ENCODE measurements at regions not wholly inside any gene's neighbourhood (a gene's known extent, or its start where the extent isn't known, plus 50 kb on each side); places are given as distances from the start of the nearest gene placed in this dataset.
"Not testable (repeated sequence)": the region's sequence is repeated elsewhere in the genome, so short reads cannot be mapped to it uniquely, and the experiment has no call there.

DNA sequence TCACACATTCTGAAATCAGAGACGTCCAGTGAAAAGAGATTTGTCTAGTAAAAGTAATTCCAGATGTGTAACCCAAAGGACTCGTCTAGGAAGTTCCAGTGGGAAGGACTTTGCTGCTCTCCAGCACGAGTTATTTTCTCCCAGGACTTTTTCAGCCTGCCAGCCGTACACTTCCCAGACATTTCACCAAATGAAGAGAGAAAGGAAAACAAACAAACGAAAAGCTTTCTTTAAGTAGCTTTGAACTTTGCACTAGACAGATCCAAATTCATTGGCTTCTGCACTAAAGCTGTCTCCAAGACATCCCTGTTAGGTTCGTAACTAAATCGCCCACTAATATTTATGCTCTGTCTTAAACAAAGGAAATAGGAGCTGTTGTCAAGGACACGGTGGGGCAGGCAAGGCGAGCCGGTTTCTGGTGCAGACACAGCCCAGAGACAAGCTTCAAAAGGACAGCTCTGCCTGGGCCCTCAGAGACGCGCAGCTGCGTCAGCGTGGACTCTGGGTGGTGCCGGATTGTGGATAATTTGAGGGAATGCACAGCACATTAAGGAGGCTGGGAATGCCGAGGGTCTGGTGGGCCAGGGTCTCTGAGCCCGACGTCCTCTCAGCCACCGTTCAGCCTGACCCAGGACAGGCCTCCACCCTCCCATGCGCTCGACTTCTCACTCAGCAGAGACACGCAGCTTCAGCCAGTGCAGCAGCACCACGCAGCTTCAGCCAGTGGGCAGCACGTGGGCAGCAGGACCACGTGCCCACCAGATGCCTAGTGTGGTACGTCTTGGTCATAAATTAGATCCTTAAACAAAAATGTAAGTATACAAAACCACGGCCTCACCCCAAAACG lies 64.1 kb upstream of the INSIG1 start:
- Histone ChIP-seq H4K20me1 (no peaks in the 10 kb centered on the region), H3K27me3 (no peaks in the 10 kb centered on the region), H3K4me2 (peak overlapping the region in 7 of 11 experiments; percentile 38 to 68 (median 51); a peak in 13 of 22 replicates), H3K27ac (no peak overlapping the region), H3K36me3 (no peaks in the 10 kb centered on the region), H3K4me1 (peaks cover 10 to 44% (median 33%) of the 10 kb centered on the region in 10 experiments), H3K9me3 (replicated peaks in 1 of 11) (peaks cover 0 to 9% (median 0%) of the 10 kb centered on the region in 11 experiments; a peak in 3 of 22 replicates), H3K9ac (peak overlapping the region in 1 of 11 experiments; percentile 1; a peak in 1 of 22 replicates), H3K4me3 (no peak overlapping the region)
- no peak for TF ChIP-seq Cebpa-rat (IDR thresholded peaks at IDR 0.05)

DNA sequence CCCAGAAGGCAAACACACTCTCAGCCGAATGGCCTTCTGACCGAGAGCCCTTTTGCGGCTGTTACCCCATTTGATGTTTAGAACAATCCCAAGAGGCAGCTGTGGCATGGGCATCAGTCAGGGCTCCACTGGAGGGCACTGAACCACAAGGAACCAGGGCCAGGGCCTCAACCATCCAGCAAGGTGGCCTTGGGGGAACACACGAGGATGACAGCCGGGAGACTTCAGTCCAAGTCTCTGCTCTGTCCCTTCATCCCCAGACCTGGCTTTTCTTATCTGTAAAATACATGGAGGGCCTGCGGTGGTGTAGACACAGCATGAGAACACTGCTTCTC lies 63.6 kb upstream of the INSIG1 start:
- Histone ChIP-seq H3K4me2 (peak overlapping the region in 7 of 11 experiments; percentile 38 to 68 (median 51); a peak in 12 of 22 replicates), H4K20me1 (no peaks in the 10 kb centered on the region), H3K27me3 (no peaks in the 10 kb centered on the region), H3K36me3 (no peaks in the 10 kb centered on the region), H3K9ac (peak overlapping the region in 2 of 11 experiments; percentile 1 to 11; a peak in 1 of 22 replicates), H3K9me3 (replicated peaks in 1 of 11) (peaks cover 0 to 10% (median 3%) of the 10 kb centered on the region in 11 experiments; a peak in 5 of 22 replicates), H3K4me1 (peaks cover 6 to 39% (median 28%) of the 10 kb centered on the region in 10 experiments), H3K27ac (no peak overlapping the region), H3K4me3 (no peak overlapping the region)
- TF ChIP-seq Cebpa-rat (IDR thresholded peaks at IDR 0.05), result no peak

DNA sequence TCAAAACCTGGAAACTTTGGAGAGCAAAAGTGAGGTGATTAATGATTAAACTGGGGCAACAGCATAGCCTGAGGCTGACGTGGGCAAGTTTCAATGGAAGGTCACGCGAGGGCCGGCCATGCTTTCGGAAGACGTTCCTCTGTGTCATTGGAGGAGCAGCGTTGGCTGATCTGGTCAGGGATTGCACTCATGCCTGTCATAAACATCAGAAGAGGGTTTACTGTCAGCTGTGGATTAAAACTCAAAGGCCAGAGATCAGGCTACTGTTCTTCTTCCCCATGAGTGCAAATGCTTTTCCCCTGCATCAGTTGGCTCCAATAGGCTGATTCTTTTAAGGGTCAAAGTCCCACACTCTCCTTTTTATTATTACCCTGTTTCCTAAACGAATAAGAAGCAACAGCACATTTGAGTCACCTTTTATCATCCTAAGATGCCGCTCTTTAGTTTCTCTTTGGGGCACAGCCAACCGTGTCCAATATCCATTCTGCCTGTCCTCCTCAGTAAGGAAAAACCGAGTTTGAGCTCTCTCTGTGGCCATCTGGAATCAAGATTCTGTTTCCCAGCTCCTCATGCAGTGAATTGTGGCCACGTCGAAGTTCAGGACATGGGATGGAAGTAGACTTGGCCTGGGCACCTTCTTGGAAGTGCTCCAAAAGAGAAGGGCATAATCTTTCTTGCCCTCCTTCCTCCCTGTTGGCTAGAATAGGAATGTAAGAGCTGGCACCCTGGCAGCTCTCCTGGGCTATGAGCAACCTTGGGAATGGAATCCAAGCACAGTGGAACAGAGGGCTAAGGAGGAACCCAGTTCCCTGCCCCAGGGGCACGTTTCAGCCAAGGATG lies 62.5 kb upstream of the INSIG1 start:
- Histone ChIP-seq H3K36me3 (no peaks in the 10 kb centered on the region), H3K4me2 (no peak overlapping the region), H3K4me1 (peaks cover 6 to 39% (median 28%) of the 10 kb centered on the region in 10 experiments), H4K20me1 (no peaks in the 10 kb centered on the region), H3K4me3 (no peak overlapping the region), H3K27ac (no peak overlapping the region), H3K9ac (no peak overlapping the region), H3K27me3 (no peaks in the 10 kb centered on the region), H3K9me3 (replicated peaks in 1 of 11) (peaks cover 0 to 14% (median 3%) of the 10 kb centered on the region in 11 experiments; a peak in 7 of 22 replicates)
- TF ChIP-seq Cebpa-rat (IDR thresholded peaks at IDR 0.05), result no peak

DNA sequence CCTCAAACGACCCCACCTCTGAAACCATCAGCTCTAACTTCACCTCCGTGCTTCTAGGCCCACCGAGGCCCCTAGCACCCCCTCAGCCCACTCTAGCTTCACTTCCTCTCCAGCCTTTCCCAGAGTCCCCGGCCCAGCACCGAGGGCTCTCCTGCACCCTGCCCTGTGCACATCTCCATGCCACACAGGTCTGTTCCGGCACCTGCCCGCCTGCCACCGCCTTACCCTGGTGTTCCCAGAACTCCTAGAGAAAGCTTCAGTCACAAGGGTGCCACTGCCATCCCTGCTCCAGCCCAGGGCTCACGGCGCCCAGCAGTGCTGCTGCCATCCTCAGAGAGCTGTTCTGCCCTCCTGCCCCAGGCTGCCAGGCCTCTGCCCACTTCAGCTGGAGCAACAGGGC lies 61.3 kb upstream of the INSIG1 start:
- Histone ChIP-seq H3K9ac (0 out of 22 replicates have a peak overlapping the region, but pooled peaks of 1 of the 11 experiments have one; percentile 24), H3K36me3 (no peaks in the 10 kb centered on the region), H4K20me1 (no peaks in the 10 kb centered on the region), H3K27me3 (no peaks in the 10 kb centered on the region), H3K27ac (no peak overlapping the region; a peak in 1 of 22 replicates), H3K9me3 (replicated peaks in 1 of 11) (peaks cover 0 to 14% (median 3%) of the 10 kb centered on the region in 11 experiments; a peak in 7 of 22 replicates), H3K4me2 (peak overlapping the region in 10 of 11 experiments; percentile 5 to 93 (median 78); a peak in 17 of 22 replicates), H3K4me1 (peaks cover 6 to 39% (median 28%) of the 10 kb centered on the region in 10 experiments), H3K4me3 (no peak overlapping the region)
- TF ChIP-seq Cebpa-rat (IDR thresholded peaks at IDR 0.05), result no peak

DNA sequence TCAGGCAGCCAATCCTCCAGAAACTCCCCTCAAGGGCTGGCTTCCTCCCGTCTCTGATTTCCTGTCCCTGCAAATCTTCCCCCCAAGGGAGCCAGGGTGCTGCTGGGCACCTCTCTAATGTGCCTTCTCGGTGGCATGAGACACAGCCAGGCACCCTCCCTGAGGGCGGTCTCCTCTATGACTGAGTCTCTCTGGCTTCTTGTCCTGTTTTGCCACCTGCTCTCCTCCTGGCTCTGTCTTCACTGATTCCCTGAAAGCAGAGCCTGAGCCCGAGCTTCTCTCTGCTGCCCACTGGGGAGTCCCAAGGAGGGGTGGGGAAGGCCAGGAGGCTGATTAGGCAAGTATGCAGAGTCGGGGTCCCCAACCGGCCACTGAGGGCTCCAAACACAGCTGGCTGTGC lies 60.4 kb upstream of the INSIG1 start:
- H3K4me1 ChIP-seq, result peaks cover 6 to 39% (median 28%) of the 10 kb centered on the region in 10 experiments
- no peaks in the 10 kb centered on the region for H3K36me3 ChIP-seq
- H3K4me3 ChIP-seq, result no peak overlapping the region; a peak in 1 of 20 replicates
- H3K27me3 ChIP-seq, result no peaks in the 10 kb centered on the region
- no peak for TF ChIP-seq Cebpa-rat (IDR thresholded peaks at IDR 0.05)
- H4K20me1 ChIP-seq, result no peaks in the 10 kb centered on the region
- peak overlapping the region; percentile 34 to 93 (median 78); a peak in 21 of 22 replicates for H3K4me2 ChIP-seq
- peaks cover 2 to 19% (median 7%) of the 10 kb centered on the region in 11 experiments; a peak in 16 of 22 replicates for H3K9me3 ChIP-seq (replicated peaks in 1 of 11)
- H3K9ac ChIP-seq, result peak overlapping the region in 5 of 11 experiments; percentile 7 to 62 (median 39); a peak in 5 of 22 replicates
- peak overlapping the region in 3 of 11 experiments; percentile 23 to 42 (median 28); a peak in 2 of 22 replicates for H3K27ac ChIP-seq

DNA sequence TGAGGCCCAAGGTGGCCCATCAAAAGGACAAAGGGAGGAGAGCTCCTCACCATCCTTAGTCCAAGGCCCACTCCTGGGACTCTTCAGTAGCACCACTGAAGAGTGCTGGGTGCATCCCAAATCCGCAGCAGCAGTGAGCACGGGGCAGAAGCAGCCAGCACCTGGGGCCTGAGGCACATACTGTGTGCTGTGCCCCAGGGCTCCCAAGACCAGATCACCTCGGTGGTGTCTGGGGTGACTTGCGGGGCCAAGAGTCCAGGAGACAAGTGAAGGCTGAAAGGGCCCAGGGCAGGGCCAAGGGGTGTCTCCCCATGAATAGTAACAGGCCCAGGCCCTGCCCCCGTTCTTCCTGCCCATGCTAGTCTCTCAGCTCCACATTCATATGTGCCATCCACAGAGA lies 59.9 kb upstream of the INSIG1 start:
- Histone ChIP-seq H3K4me3 (no peak overlapping the region; a peak in 1 of 20 replicates), H3K9ac (peak overlapping the region in 5 of 11 experiments; percentile 7 to 62 (median 39); a peak in 5 of 22 replicates), H3K27ac (peak overlapping the region in 3 of 11 experiments; percentile 23 to 42 (median 28); a peak in 2 of 22 replicates), H3K4me2 (peak overlapping the region; percentile 34 to 93 (median 78); a peak in 19 of 22 replicates), H3K27me3 (no peaks in the 10 kb centered on the region), H3K4me1 (peaks cover 6 to 39% (median 28%) of the 10 kb centered on the region in 10 experiments), H3K36me3 (no peaks in the 10 kb centered on the region), H4K20me1 (no peaks in the 10 kb centered on the region), H3K9me3 (replicated peaks in 1 of 11) (peaks cover 7 to 23% (median 11%) of the 10 kb centered on the region in 11 experiments; a peak in 21 of 22 replicates)
- TF ChIP-seq Cebpa-rat (IDR thresholded peaks at IDR 0.05), result no peak

DNA sequence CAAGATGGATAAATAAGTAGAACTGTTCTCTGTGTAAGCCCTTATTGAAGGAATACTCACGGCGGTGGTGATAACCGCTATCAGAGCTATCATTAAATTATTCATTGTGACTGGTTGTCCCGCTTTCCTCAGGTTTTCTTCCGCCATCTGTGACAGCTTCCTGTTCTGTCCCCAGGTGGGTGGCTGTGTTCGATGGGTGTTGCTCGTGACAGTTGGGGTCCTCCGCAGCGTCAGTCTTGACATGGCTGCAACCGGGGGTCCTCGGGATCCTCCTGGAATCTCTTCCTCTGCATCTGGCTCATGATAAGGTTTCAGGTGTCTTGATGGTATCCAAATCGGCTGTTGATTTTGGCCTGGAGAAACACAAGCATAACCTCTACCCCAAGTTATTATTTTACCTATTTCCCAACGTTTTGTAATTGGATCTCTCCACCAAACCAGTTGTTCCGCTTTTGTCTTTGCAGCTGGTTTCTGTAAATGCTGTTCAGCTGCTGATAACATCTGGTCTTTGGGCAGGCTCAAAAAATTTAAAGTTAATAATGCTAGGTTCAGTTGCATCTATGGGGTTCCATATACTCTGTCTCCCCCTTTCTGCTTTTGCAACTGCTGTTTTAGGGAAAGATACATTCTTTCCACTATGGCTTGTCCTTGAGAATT lies 58.1 kb upstream of the INSIG1 start:
- H4K20me1 ChIP-seq, H3K27ac ChIP-seq, H3K9ac ChIP-seq, H3K4me2 ChIP-seq, H3K4me3 ChIP-seq, H3K27me3 ChIP-seq, H3K36me3 ChIP-seq: not testable (repeated sequence)
- peaks cover 6 to 28% (median 20%) of the 10 kb centered on the region in 10 experiments for H3K4me1 ChIP-seq
- peaks cover 25 to 41% (median 29%) of the 10 kb centered on the region in 11 experiments for H3K9me3 ChIP-seq (replicated peaks in 1 of 11)

DNA sequence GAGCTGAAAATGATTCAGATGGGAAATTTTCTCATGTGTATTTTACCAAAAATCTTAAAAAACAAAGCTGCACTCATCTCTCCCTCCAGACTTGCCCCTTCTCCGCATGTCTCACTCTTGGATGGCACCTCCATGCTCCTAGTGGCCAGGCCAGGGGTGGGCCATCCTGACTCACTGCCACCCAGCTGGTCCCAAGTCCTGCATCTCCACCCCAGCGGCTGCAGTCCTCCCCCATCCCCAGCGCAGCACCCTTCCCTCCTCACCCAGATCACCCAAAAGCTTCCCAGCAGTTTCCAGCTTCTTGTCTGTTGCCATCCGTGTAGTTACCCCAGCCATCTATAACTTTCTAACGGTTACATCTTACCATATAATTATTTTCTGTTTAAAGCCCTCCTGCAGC lies 53.0 kb upstream of the INSIG1 start:
- TF ChIP-seq Cebpa-rat (IDR thresholded peaks at IDR 0.05), result no peak
- Histone ChIP-seq H3K27me3 (no peaks in the 10 kb centered on the region), H3K27ac (no peak overlapping the region), H3K9ac (no peak overlapping the region), H3K4me2 (no peak overlapping the region), H3K9me3 (replicated peaks in 1 of 11) (peaks cover 32 to 45% (median 40%) of the 10 kb centered on the region in 11 experiments), H3K4me1 (no peaks in the 10 kb centered on the region), H3K4me3 (no peak overlapping the region), H3K36me3 (0 out of 22 replicates have a peak, but pooled peaks cover 0 to 3% (median 0%) of the 10 kb centered on the region in 11 experiments), H4K20me1 (no peaks in the 10 kb centered on the region)
